ENCODE measurements at regions not wholly inside any gene's neighbourhood (a gene's known extent, or its start where the extent isn't known, plus 50 kb on each side); places are given as distances from the start of the nearest gene placed in this dataset.

DNA sequence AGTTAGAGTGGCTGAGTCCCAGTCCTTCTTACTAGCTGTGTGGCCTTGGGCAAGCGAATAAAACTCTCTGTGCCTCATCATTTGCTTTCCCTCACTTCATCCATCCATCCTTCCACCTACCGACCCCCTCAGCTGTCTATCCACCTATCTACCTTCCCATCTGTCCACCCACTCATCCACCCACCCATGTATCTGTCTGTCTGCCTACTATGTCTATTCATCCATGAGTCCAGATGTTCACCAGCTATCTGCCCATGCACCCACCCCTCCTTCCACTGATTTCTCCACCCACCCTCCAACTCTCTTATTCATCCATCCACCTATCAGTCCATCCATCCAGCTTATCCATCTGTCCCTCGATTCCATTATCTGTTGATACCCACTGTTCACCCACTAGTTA, 60.4 kb upstream of the ATP2B2 start:
- TF ChIP-seq, protein P1, sequence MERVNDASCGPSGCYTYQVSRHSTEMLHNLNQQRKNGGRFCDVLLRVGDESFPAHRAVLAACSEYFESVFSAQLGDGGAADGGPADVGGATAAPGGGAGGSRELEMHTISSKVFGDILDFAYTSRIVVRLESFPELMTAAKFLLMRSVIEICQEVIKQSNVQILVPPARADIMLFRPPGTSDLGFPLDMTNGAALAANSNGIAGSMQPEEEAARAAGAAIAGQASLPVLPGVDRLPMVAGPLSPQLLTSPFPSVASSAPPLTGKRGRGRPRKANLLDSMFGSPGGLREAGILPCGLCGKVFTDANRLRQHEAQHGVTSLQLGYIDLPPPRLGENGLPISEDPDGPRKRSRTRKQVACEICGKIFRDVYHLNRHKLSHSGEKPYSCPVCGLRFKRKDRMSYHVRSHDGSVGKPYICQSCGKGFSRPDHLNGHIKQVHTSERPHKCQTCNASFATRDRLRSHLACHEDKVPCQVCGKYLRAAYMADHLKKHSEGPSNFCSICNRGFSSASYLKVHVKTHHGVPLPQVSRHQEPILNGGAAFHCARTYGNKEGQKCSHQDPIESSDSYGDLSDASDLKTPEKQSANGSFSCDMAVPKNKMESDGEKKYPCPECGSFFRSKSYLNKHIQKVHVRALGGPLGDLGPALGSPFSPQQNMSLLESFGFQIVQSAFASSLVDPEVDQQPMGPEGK (CRISPR knock-in tag; IDR thresholded peaks at IDR 0.05; ENCODE audit: borderline replicate concordance), result no peak
- TF ChIP-seq ZFP30 (CRISPR knock-in tag; IDR thresholded peaks at IDR 0.05), result no peak
- TF ChIP-seq ZNF70 (CRISPR knock-in tag; IDR thresholded peaks at IDR 0.05), result no peak
- no peak for TF ChIP-seq ESRRG (CRISPR knock-in tag; IDR thresholded peaks at IDR 0.05)
- no peak for TF ChIP-seq TOX (CRISPR knock-in tag; IDR thresholded peaks at IDR 0.05; ENCODE audit: borderline replicate concordance)
- TF ChIP-seq ISL1 (CRISPR knock-in tag; IDR thresholded peaks at IDR 0.05), result no peak
- no peak for TF ChIP-seq ARNTL (CRISPR knock-in tag; IDR thresholded peaks at IDR 0.05; ENCODE audit: borderline replicate concordance, low read depth)
